Sigmoid colon (tissue), 6 donors: ENCODE measurements at regions not wholly inside any gene's neighbourhood (a gene's known extent, or its start where the extent isn't known, plus 50 kb on each side); places are given as distances from the start of the nearest gene placed in this dataset.

Experiments
- DNase-seq: peaks from one replicate; pipeline ENCODE4 v3.0.0-alpha.2; 2019
- H3K27ac ChIP-seq, 4 donors: fragments of 200-600 bp; sonication (generic); one replicate each; pipeline ENCODE4 v1.5.1; 2016 to 2019; ENCODE audit warnings: mild to moderate bottlenecking in 1 of 4
- H3K27me3 ChIP-seq, 3 donors: fragments of 200-600 bp; sonication (generic); one replicate each; pipeline ENCODE4 v1.5.1; 2019; ENCODE audit warnings: mild to moderate bottlenecking in 1 of 3
- H3K36me3 ChIP-seq, 4 donors: fragments of 200-600 bp; sonication (generic); one replicate each; pipeline ENCODE4 v1.5.1; 2016 to 2019
- H3K4me1 ChIP-seq, 4 donors: fragments of 200-600 bp; sonication (generic); one replicate each; pipeline ENCODE4 v1.5.1; 2017 to 2019
- H3K4me3 ChIP-seq, 4 donors: fragments of 200-600 bp; sonication (generic); one replicate each; pipeline ENCODE4 v1.5.1; 2017 to 2019; ENCODE audit warnings: mild to moderate bottlenecking in 2 of 4, moderate library complexity in 1 of 4
- H3K9me3 ChIP-seq, 4 donors: fragments of 200-600 bp in 3 of 4; sonication (generic) in 3 of 4; one replicate each; pipeline versions ENCODE4 v1.5.1 to v1.6.1; 2013 to 2019
- CTCF ChIP-seq, 4 experiments: fragments of 450-650 bp in 3 of 4; fragments of 200-600 bp in 1 of 4; IDR thresholded peaks; one replicate each; pipeline ENCODE4 v1.5.1; 2016 to 2019; ENCODE audit warnings: antibody characterized with exemption in 4 of 4, mild to moderate bottlenecking in 3 of 4, moderate library complexity in 2 of 4
- EP300 ChIP-seq, 4 donors: sonication (generic); formaldehyde crosslinking; IDR thresholded peaks; one replicate each; pipeline ENCODE4 v1.6.1; 2017; ENCODE audit warnings: antibody characterized with exemption in 4 of 4
- POLR2A ChIP-seq, 2 donors: fragments of 450-650 bp; IDR thresholded peaks; one replicate each; pipeline ENCODE4 v1.6.1; 2016; ENCODE audit warnings: antibody characterized with exemption in 2 of 2, mild to moderate bottlenecking in 2 of 2, moderate library complexity in 2 of 2
- POLR2AphosphoS5 ChIP-seq, 4 donors: sonication (generic); formaldehyde crosslinking; IDR thresholded peaks; one replicate each; pipeline ENCODE4 v1.6.1; 2017; ENCODE audit warnings: antibody characterized with exemption in 4 of 4
- WGBS, 2 donors: extraction: QIAGEN DNeasy Blood & Tissue Kit; methylation state at CpG; one replicate each; pipeline ENCODE4 v1.1.7; 2013; 5-methylcytosine and 5-hydroxymethylcytosine counted together
- intact Hi-C: fragments of 100-400 bp; cut with DNase I; formaldehyde crosslinking; loops from one replicate; pipeline ENCODE4 v1.15.1; 2023
- donor health status: healthy with polysubstance abuse.
- donor health status: healthy.

DNA sequence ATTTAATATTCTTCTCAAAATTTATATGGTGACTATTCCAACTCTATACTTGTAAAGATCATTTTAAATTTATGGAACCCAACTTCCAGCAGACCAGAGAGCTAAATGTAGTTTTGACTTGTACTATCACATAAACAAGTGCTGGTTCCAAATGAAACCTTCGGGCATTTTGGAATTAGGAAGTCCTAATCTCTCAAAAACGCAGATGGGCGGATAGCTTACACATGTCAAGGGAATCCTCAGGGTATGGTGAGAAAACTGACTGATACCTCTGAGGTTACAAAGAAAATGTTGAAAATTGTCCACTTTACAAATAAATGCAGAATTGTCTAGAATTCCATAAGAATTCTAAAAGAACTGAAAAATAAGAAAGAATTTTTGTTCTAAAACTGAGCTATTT, 224.1 kb downstream of the SS18 start:
- no peak overlapping the region for H3K4me3 ChIP-seq
- no peak for DNase-seq
- intact Hi-C loops, result no loop called here
- 86 to 90% methylated on average over 3 of the region's 3 CpGs for WGBS, 2 donors
- H3K27ac ChIP-seq, result no peak overlapping the region
- no peaks in the 10 kb centered on the region for H3K27me3 ChIP-seq
- no peaks in the 10 kb centered on the region for H3K9me3 ChIP-seq
- H3K36me3 ChIP-seq, result no peaks in the 10 kb centered on the region
- no peak for TF ChIP-seq EP300 (IDR thresholded peaks at IDR 0.05)
- TF ChIP-seq POLR2AphosphoS5 (IDR thresholded peaks at IDR 0.05), result no peak
- no peak for TF ChIP-seq CTCF (IDR thresholded peaks at IDR 0.05)
- TF ChIP-seq POLR2A (IDR thresholded peaks at IDR 0.05), result no peak
- H3K4me1 ChIP-seq, result no peaks in the 10 kb centered on the region

GRCh38 chr18:25862881-25863600, 227.4 kb downstream of the SS18 start:
- H3K4me3 ChIP-seq, result no peak overlapping the region
- no peaks in the 10 kb centered on the region for H3K9me3 ChIP-seq
- no peak overlapping the region for H3K27ac ChIP-seq
- intact Hi-C loops, result no loop called here
- no peaks in the 10 kb centered on the region for H3K27me3 ChIP-seq
- DNase-seq, result no peak
- TF ChIP-seq POLR2A (IDR thresholded peaks at IDR 0.05), result no peak
- no peak for TF ChIP-seq POLR2AphosphoS5 (IDR thresholded peaks at IDR 0.05)
- no peak for TF ChIP-seq CTCF (IDR thresholded peaks at IDR 0.05)
- TF ChIP-seq EP300 (IDR thresholded peaks at IDR 0.05), result no peak
- H3K36me3 ChIP-seq, result no peaks in the 10 kb centered on the region
- H3K4me1 ChIP-seq, result no peaks in the 10 kb centered on the region
- WGBS, 2 donors, result 52 to 74% methylated on average over 9 of the region's 9 CpGs

GRCh38 chr18:25853691-25854433, 236.6 kb downstream of the SS18 start:
- intact Hi-C loops, result no loop called here
- 82 to 88% methylated on average over 7 of the region's 7 CpGs for WGBS, 2 donors
- no peak overlapping the region for H3K4me3 ChIP-seq
- H3K27ac ChIP-seq, result no peak overlapping the region
- TF ChIP-seq POLR2AphosphoS5 (IDR thresholded peaks at IDR 0.05) (no peak), EP300 (IDR thresholded peaks at IDR 0.05) (no peak), CTCF (IDR thresholded peaks at IDR 0.05) (no peak), POLR2A (IDR thresholded peaks at IDR 0.05) (no peak)
- H3K27me3 ChIP-seq, result no peaks in the 10 kb centered on the region
- no peak for DNase-seq
- no peaks in the 10 kb centered on the region for H3K36me3 ChIP-seq
- no peaks in the 10 kb centered on the region for H3K9me3 ChIP-seq
- H3K4me1 ChIP-seq, result no peaks in the 10 kb centered on the region

DNA sequence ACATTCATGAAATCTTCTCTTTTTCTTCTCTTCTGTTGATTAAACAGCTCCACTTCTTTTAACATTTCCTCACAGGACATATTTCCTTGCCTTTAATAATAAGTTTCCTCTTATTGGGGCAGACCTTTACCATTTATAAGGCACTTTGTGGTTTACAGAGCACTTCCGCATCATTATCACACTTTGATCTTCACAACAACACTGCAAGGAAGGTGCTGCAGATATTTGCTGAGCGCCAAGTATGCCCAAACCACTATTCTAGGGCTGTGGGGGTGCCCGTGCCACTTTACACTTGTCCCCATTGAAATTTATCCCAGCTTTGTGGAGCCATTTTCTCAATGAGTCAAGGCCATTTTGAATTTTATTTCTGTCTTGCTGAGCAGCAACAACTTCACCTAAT, 246.6 kb downstream of the SS18 start:
- WGBS, 2 donors, result 76 to 88% methylated on average over 3 of the region's 3 CpGs
- no peaks in the 10 kb centered on the region for H3K4me1 ChIP-seq

More for the DNA sequence above, 246.6 kb downstream of the SS18 start:
- TF ChIP-seq POLR2AphosphoS5 (IDR thresholded peaks at IDR 0.05) (no peak), EP300 (IDR thresholded peaks at IDR 0.05) (no peak), CTCF (IDR thresholded peaks at IDR 0.05) (no peak), POLR2A (IDR thresholded peaks at IDR 0.05) (no peak)
- Histone ChIP-seq H3K9me3 (no peaks in the 10 kb centered on the region), H3K36me3 (no peaks in the 10 kb centered on the region), H3K27ac (no peak overlapping the region), H3K27me3 (no peaks in the 10 kb centered on the region), H3K4me3 (no peak overlapping the region)
- intact Hi-C loops, result no loop called here
- DNase-seq, result no peak
